H1 (cell line): ENCODE measurements at regions not wholly inside any gene's neighbourhood (a gene's known extent, or its start where the extent isn't known, plus 50 kb on each side); places are given as distances from the start of the nearest gene placed in this dataset.

ENCODE experiments used
- CTCF ChIA-PET: fragments of 300-600 bp; sonication (Branson Sonifier 250); formaldehyde crosslinking; loops from one replicate; lab custom pipeline; 2021; ENCODE audit not compliant: partially characterized antibody; lab: Charles Lee
- POLR2A ChIA-PET: fragments of 300-600 bp; sonication (Branson Sonifier 250); formaldehyde crosslinking; loops from one replicate; lab custom pipeline; 2021; ENCODE audit warnings: inconsistent platforms; ENCODE audit not compliant: partially characterized antibody; lab: Charles Lee
- DNase-seq, 2 experiments: peaks; one replicate each; pipeline versions ENCODE4 v3.0.0 to v3.0.0-alpha.2; 2010 to 2022; ENCODE audit warnings: low spot score in 2 of 2, low read depth in 1 of 2, mixed read lengths in 1 of 2
- FAIRE-seq: peaks from 2 replicates; lab custom pipeline; 2011; peaks lifted over from hg19 to GRCh38; lab: Jason Lieb, UNC
- H2AFZ ChIP-seq: 2 replicates; pipeline ENCODE4 v1.8.1; 2012; ENCODE audit warnings: low read length, inconsistent platforms
- H2AK5ac ChIP-seq: 2 replicates; pipeline ENCODE4 v1.6.1; 2013; ENCODE audit warnings: low read depth, low read length
- H2BK120ac ChIP-seq: replicated peaks from 2 replicates; pipeline ENCODE3; 2013; ENCODE audit warnings: low read depth, low read length, inconsistent platforms
- H2BK12ac ChIP-seq: 2 replicates; pipeline ENCODE4 v1.6.1; 2013; ENCODE audit warnings: low read depth, low read length
- H2BK15ac ChIP-seq: 2 replicates; pipeline ENCODE4 v1.6.1; 2013; ENCODE audit warnings: low read length
- H2BK20ac ChIP-seq: 2 replicates; pipeline ENCODE4 v1.6.1; 2013; ENCODE audit warnings: low read length
- H2BK5ac ChIP-seq: 2 replicates; pipeline ENCODE4 v1.6.1; 2013; ENCODE audit warnings: low read depth, low read length
- H3K14ac ChIP-seq: 2 replicates; pipeline ENCODE4 v1.6.1; 2013; ENCODE audit warnings: inconsistent platforms; ENCODE audit not compliant: insufficient read length
- H3K18ac ChIP-seq: 2 replicates; pipeline ENCODE4 v1.6.1; 2013; ENCODE audit warnings: low read length; ENCODE audit errors: extremely low read depth
- H3K23ac ChIP-seq: 2 replicates; pipeline ENCODE4 v1.6.1; 2013; ENCODE audit warnings: inconsistent platforms; ENCODE audit not compliant: insufficient read length
- H3K23me2 ChIP-seq: 2 replicates; pipeline ENCODE4 v1.6.1; 2013; ENCODE audit warnings: low read depth, low read length
- H3K27ac ChIP-seq: 2 replicates; pipeline ENCODE4 v1.6.1; 2011; ENCODE audit warnings: low read depth, low read length, inconsistent platforms
- H3K27me3 ChIP-seq, 4 experiments: replicated peaks in 1 of 4; 1 replicate in 1 of 4; 2 replicates in 3 of 4; pipeline versions ENCODE4 v1.6.1 to v1.8.1; 2011 to 2013; ENCODE audit warnings: low read length in 3 of 4, mild to moderate bottlenecking in 3 of 4, inconsistent platforms in 2 of 4, mixed read lengths in 2 of 4, moderate library complexity in 1 of 4; ENCODE audit not compliant: control insufficient read depth in 3 of 4, insufficient read depth in 3 of 4; ENCODE audit errors: extremely low read depth in 1 of 4
- H3K36me3 ChIP-seq, 4 experiments: 2 replicates each; pipeline versions ENCODE4 v1.6.1 to v1.8.1; 2011 to 2013; ENCODE audit warnings: mild to moderate bottlenecking in 4 of 4, low read length in 3 of 4, moderate library complexity in 2 of 4, control low read depth in 1 of 4, inconsistent platforms in 1 of 4; ENCODE audit not compliant: insufficient read depth in 4 of 4, control insufficient read depth in 2 of 4
- H3K4ac ChIP-seq: replicated peaks from 2 replicates; pipeline ENCODE3; 2013; ENCODE audit warnings: low read length, low read depth, mixed read lengths, inconsistent platforms; ENCODE audit not compliant: insufficient read length
- H3K4me1 ChIP-seq, 4 experiments: replicated peaks in 1 of 4; 1 replicate in 1 of 4; 2 replicates in 3 of 4; pipeline versions ENCODE4 v1.6.1 to v1.8.1; 2011 to 2013; ENCODE audit warnings: low read length in 3 of 4, inconsistent platforms in 2 of 4, mixed read lengths in 1 of 4; ENCODE audit not compliant: insufficient read depth in 4 of 4, control insufficient read depth in 3 of 4
- H3K4me2 ChIP-seq, 2 experiments: 2 replicates each; pipeline versions ENCODE4 v1.6.1 to v1.8.1; 2011 to 2013; ENCODE audit warnings: low read depth in 2 of 2, low read length in 2 of 2, control low read depth in 1 of 2, inconsistent platforms in 1 of 2, mild to moderate bottlenecking in 1 of 2; ENCODE audit not compliant: insufficient read depth in 1 of 2
- H3K4me3 ChIP-seq, 4 experiments: fragments of 200-600, 300-600 bp in 1 of 4; sonication (generic), shearing (Covaris generic), sonication (Bioruptor Twin) in 1 of 4; 2 replicates each; pipeline versions ENCODE4 v1.5.1 to v1.8.1; 2011 to 2016; ENCODE audit warnings: low read length in 4 of 4, low read depth in 3 of 4, control low read depth in 2 of 4, inconsistent platforms in 2 of 4, mild to moderate bottlenecking in 2 of 4, mixed read lengths in 1 of 4, moderate library complexity in 1 of 4; ENCODE audit not compliant: insufficient read depth in 2 of 4; ENCODE audit errors: extremely low read depth in 1 of 4
- H3K56ac ChIP-seq: replicated peaks from 2 replicates; pipeline ENCODE3; 2013; ENCODE audit warnings: low read depth, mild to moderate bottlenecking, mixed read lengths, low read length, inconsistent platforms; ENCODE audit not compliant: insufficient read length
- H3K79me1 ChIP-seq: 2 replicates; pipeline ENCODE4 v1.6.1; 2013; ENCODE audit warnings: low read depth, low read length, control low read depth
- H3K79me2 ChIP-seq, 2 experiments: 2 replicates each; pipeline versions ENCODE4 v1.6.1 to v1.8.1; 2012 to 2013; ENCODE audit warnings: low read length in 2 of 2, mild to moderate bottlenecking in 2 of 2, inconsistent platforms in 1 of 2; ENCODE audit not compliant: insufficient read depth in 2 of 2, control insufficient read depth in 1 of 2
- H3K9ac ChIP-seq, 4 experiments: replicated peaks in 1 of 4; 1 replicate in 1 of 4; 2 replicates in 3 of 4; pipeline versions ENCODE4 v1.6.1 to v1.8.1; 2011 to 2013; ENCODE audit warnings: low read depth in 3 of 4, low read length in 3 of 4, control low read depth in 2 of 4, mild to moderate bottlenecking in 2 of 4, moderate library complexity in 2 of 4, inconsistent platforms in 1 of 4; ENCODE audit errors: extremely low read depth in 1 of 4
- H3K9me3 ChIP-seq, 2 experiments: 2 replicates each; pipeline versions ENCODE4 v1.6.1 to v1.8.1; 2012 to 2013; ENCODE audit warnings: mild to moderate bottlenecking in 2 of 2, moderate library complexity in 2 of 2, control low read depth in 1 of 2, inconsistent platforms in 1 of 2, low read depth in 1 of 2, low read length in 1 of 2, mixed read lengths in 1 of 2; ENCODE audit not compliant: insufficient read depth in 2 of 2
- H4K20me1 ChIP-seq, 2 experiments: replicated peaks in 1 of 2; 2 replicates each; pipeline versions ENCODE3 to v1.8.1; 2011 to 2013; ENCODE audit warnings: inconsistent platforms in 2 of 2, low read length in 2 of 2, mild to moderate bottlenecking in 1 of 2; ENCODE audit not compliant: insufficient read depth in 2 of 2, control insufficient read depth in 1 of 2
- H4K5ac ChIP-seq: 2 replicates; pipeline ENCODE4 v1.6.1; 2013; ENCODE audit warnings: low read length, low read depth, mixed read lengths, inconsistent platforms; ENCODE audit not compliant: insufficient read length
- H4K8ac ChIP-seq: 2 replicates; pipeline ENCODE4 v1.8.0; 2013; ENCODE audit warnings: mild to moderate bottlenecking, moderate library complexity, low read length, inconsistent platforms; ENCODE audit not compliant: insufficient read depth; ENCODE audit errors: extremely low read depth
- H4K91ac ChIP-seq: replicated peaks from 2 replicates; pipeline ENCODE3; 2013; ENCODE audit warnings: low read length, mixed read lengths, inconsistent platforms; ENCODE audit not compliant: insufficient read length
- BACH1 ChIP-seq: IDR thresholded peaks from 2 replicates; pipeline ENCODE4 v1.6.1; 2012; ENCODE audit warnings: low read length, improper control_type of control experiment
- POLR2A ChIP-seq, 2 experiments: IDR thresholded peaks; 1 replicate in 1 of 2; 2 replicates in 1 of 2; pipeline ENCODE4 v1.6.1; 2011; ENCODE audit warnings: low read depth in 2 of 2, low read length in 2 of 2, mild to moderate bottlenecking in 2 of 2; ENCODE audit errors: control extremely low read depth in 1 of 2
- SIX5 ChIP-seq: IDR thresholded peaks from 2 replicates; pipeline ENCODE4 v1.6.1; 2011; ENCODE audit warnings: mild to moderate bottlenecking, low read depth, low read length
- WGBS, 2 experiments: shearing (Covaris generic) in 1 of 2; methylation state at CpG; one replicate each; pipeline versions ENCODE4 v1.1.6 to v1.1.7; 2013 to 2015; ENCODE audit warnings: low lambda C conversion rate in 2 of 2, mixed read lengths in 2 of 2, inconsistent platforms in 1 of 2, low coverage in 1 of 2, missing lambda C conversion rate in 1 of 2; ENCODE audit not compliant: insufficient replicate concordance in 2 of 2, insufficient coverage in 1 of 2, insufficient read length in 1 of 2; ENCODE audit errors: extremely low coverage in 1 of 2, missing lambda C conversion rate in 1 of 2; 5-methylcytosine and 5-hydroxymethylcytosine counted together
- TF ChIP-seq, protein P1 (sequence below): IDR thresholded peaks from 2 replicates; pipeline ENCODE4 v1.6.1; 2012; ENCODE audit warnings: inconsistent platforms

DNA sequence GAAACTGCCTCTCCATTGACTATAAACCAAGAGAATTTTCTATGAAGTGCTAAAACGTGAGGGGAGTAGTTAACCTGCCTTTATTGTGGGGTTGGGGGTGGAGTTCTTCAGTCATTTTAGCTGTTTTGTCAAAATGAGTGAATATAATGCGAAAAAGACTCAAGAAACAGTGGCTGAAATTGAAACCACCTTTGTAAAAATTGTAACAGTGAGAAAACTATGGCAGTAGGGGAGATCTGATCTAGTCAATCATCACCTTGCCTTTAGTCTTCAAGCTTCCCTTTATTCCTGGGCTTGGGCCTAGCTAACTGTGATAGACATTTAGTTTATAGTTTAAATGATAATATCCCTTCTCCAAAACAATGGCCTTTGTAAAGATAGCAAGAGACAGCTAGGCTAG lies 1927.3 kb downstream of the STIM2 start:
- no peaks in the 10 kb centered on the region for H3K9me3 ChIP-seq
- no peak for FAIRE-seq
- TF ChIP-seq, protein P1, sequence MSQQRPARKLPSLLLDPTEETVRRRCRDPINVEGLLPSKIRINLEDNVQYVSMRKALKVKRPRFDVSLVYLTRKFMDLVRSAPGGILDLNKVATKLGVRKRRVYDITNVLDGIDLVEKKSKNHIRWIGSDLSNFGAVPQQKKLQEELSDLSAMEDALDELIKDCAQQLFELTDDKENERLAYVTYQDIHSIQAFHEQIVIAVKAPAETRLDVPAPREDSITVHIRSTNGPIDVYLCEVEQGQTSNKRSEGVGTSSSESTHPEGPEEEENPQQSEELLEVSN = no peak
- TF ChIP-seq SIX5 = no peak
- no peak for TF ChIP-seq BACH1
- no peak for TF ChIP-seq POLR2A (IDR thresholded peaks at IDR 0.05; ENCODE audit: control extremely low read depth in 1 of 2, low read depth in 2 of 2, low read length in 2 of 2)
- no peak overlapping the region for H3K23ac ChIP-seq
- H4K8ac ChIP-seq = no peak overlapping the region
- no peak overlapping the region for H2BK15ac ChIP-seq
- H2BK20ac ChIP-seq = no peak overlapping the region
- no peaks in the 10 kb centered on the region for H3K4me1 ChIP-seq
- no peaks in the 10 kb centered on the region for H3K79me1 ChIP-seq
- H3K18ac ChIP-seq = no peak overlapping the region
- no peak overlapping the region for H2BK5ac ChIP-seq
- no peak overlapping the region for H4K5ac ChIP-seq
- CTCF ChIA-PET = interaction anchor here (0.7 kb wide), 1 partner anchor 552 kb away, joined by 3 read pairs; no protein-coding TSS in a partner anchor
- 95% methylated on average over 2 of the region's 2 CpGs; no CpG with 5 or more reads in 1 of the 2 experiments for WGBS, 2 experiments
- H3K79me2 ChIP-seq = no peaks in the 10 kb centered on the region
- no peaks in the 10 kb centered on the region; a peak in 1 of 8 replicates for H3K36me3 ChIP-seq
- H3K27me3 ChIP-seq = no peaks in the 10 kb centered on the region
- H4K20me1 ChIP-seq = no peaks in the 10 kb centered on the region
- no peak overlapping the region for H4K91ac ChIP-seq
- H3K9ac ChIP-seq = no peak overlapping the region
- H3K4ac ChIP-seq = no peak overlapping the region
- no peak overlapping the region for H2AK5ac ChIP-seq
- H2BK12ac ChIP-seq = no peak overlapping the region
- H3K4me3 ChIP-seq = no peak overlapping the region
- no peak overlapping the region for H3K56ac ChIP-seq
- no peak overlapping the region for H2AFZ ChIP-seq
- no peak overlapping the region for H3K4me2 ChIP-seq
- H3K14ac ChIP-seq = no peak overlapping the region
- H2BK120ac ChIP-seq = no peak overlapping the region
- H3K27ac ChIP-seq = no peak overlapping the region
- DNase-seq = no peak
- H3K23me2 ChIP-seq = no peaks in the 10 kb centered on the region
- POLR2A ChIA-PET = no interaction called here
